Right renal pelvis (tissue), 4 donors: ENCODE measurements at regions not wholly inside any gene's neighbourhood (a gene's known extent, or its start where the extent isn't known, plus 50 kb on each side); places are given as distances from the start of the nearest gene placed in this dataset.
"Not testable (repeated sequence)": the region's sequence is repeated elsewhere in the genome, so short reads cannot be mapped to it uniquely, and the experiment has no call there.

Source experiments
- DNase-seq, 4 donors: peaks; one replicate each; pipeline ENCODE4 v3.0.0-alpha.2; 2013; ENCODE audit warnings: low read depth in 4 of 4, low spot score in 3 of 4, missing footprints in 1 of 4

DNA sequence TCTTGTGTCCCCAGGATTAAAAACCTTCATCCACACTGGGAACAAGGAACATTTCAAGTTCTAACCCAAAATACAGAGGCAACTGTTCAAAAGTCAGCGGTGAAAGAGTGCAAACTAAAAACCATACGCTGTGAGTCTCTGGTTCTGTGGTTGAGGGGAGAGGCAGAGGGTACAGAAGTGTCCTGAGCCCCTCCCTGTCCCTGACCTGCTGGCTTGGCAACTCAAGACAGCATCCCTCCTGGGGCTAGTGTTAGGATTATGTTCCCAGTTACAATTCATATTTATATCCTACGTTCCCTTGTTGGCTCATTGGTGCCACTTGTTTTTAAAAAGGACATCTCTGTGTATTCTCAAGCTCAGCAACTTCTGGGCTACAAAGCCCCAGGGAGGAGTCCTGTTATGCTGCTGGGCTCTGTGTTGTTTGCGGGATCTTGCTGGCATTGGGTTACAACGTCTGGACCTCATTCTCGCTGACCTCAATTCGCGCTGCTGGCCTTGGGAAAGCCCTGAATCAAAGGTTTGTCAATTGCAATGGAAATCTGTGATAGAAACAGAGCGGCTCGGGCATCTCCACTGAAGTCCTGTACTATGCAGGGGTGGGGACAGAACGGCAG, 420.8 kb downstream of the FUT8 start:
- DNase-seq, result no peak

DNA sequence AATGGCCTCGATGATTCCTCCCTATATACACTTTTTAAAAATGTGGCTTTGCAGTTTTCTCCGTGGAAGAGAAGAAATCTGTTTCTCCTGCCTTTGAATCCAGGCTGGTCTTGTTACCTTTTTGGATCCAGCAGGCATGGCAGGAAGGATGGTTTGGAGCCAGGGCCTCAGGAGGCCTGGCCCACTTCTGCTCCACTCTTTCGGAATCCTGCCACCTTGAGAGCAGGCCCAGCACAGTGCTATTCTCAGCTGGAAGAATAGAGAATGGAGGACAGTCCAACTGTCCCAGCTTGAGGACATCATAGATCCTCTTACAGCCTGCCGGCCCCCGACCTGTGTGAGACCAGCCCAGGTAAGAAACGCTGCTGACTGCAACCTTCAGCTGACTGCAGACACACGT, 421.5 kb downstream of the FUT8 start:
- no peak for DNase-seq

DNA sequence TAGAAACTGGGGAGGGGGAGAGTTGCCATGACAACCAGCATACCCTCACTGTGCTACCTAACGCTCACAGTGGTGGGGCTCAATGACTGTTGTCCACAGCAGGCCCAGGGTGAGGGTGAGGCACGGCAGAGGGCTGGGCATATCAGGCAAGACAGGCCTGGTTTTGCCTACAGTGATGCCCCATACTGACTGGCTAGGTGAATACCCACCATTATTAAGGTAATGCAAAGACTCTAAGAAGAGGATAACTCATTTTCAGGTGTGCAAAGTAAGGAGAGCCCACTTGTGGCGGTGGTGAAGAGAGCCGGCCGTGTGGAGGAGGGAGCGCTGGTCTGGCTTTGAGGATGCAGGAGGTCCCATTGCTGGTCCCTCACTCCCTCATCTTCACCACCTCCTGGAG, 422.3 kb downstream of the FUT8 start:
- DNase-seq, result no peak

DNA sequence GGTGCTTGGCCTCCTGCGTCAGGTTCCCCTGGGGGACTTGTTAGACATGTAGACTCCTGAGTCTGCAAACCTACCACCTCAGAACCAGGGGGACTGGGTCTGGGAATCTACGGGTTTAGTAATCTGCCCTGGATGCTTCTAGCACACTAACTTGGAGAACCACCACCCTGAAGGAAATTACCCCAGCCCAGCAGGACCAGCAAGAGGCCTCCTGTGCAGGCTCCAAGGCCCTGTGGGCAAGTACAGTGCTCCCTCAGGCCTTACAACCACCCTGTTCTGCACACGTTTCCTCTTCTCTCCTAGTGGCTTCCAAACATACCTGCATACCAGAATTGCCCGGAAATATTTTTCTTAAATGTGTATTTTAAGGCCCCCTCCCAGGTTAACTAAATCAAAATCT, 423.0 kb downstream of the FUT8 start:
- DNase-seq, result no peak

DNA sequence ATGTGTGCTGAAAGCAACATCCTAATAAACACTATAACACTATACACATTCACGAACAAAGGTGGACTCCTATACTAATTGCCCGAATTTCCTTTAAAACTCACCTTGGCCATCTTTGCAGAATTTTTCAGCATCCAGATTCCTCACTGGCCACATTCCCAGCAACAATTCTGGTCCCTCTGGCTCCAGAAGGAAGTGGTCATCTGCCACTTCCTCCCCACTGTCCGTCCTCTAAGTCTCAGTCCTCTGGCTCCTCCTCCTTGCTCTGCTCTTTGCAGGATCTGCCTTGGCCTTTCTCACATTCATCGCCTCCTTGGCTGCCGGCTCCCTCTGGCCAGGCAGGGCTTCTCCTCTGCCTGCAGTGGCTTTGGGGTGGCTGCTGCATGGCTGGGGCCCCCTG, 426.0 kb downstream of the FUT8 start:
- DNase-seq, result no peak

DNA sequence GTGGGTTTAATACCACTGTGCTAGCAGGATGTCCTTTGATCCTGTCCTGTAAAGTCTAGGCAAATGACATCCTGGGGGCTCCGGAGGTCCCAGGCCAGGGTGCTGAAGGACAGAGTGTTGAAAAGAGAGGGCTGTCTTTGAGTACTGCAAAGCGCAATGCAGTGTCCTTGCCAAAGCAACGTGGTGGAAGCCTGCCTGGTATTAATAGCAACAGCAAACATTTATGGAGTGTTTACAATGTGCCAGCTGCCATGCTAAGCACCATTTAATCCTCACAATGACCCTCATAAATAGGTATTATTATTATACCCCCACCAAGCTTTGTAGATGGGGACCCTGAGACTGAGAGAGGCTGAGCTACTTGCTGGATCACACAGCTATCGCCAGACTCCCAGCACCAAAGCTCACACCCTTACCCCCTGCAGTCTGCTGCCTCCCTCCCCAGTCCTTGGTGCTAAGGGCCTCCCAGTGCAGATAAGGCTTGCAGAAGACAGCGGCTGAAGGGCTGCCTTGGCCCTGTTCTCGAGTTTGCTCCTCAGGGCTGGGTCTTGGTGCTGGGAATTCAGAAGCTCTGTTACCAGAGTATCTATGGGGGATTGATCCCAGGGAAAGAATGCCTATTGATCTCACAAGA, 427.7 kb downstream of the FUT8 start:
- DNase-seq, result no peak

DNA sequence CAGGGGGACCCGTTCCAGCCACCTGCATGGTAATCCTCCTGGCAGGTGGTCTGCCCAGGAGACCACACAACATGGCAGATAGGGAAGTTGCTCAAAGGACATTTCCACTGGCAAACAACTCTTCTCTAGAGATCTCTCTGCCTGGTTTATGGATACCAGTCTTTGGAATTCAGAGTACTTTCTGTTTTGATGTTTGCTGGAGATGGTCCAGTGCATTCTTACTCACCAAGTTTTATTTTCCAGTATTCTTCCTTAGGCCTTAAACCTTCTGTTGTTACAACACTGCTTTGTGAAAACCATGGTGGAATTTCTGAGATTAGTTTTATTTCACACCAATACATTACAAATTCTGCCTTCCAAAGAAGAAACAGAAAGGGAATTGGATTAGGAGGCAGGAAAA, 428.3 kb downstream of the FUT8 start:
- no peak for DNase-seq

DNA sequence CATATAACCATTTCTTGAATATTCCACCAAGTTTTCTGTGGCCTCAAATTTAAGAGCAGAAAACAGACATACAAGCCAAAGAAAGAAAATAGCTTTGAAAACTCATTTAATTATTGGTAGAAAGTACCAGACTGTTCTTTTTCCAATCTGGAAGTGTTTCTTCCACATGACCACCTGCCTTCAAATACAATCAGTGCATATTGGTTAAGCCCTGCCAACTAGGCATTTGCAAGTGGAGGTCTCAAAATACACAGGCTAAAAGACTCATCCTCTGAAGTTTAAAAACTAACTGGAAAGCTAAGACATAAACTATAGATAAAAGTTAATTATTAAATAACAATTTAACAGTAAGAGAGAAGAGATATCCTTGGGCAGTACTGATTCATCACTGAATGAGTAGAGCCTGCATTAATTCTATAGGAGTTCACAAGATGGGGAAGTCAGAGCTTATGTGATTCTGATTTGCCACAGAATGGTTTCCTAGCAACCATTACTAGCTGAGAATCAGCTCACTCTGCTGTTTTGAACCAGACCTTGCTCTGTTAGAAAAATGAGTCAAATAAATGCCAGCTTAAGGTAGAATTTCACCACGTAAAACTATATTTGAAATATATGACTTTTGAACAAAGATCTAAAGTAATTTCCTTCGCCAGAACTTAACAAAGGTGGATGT, 433.8 kb downstream of the FUT8 start:
- DNase-seq, result no peak

DNA sequence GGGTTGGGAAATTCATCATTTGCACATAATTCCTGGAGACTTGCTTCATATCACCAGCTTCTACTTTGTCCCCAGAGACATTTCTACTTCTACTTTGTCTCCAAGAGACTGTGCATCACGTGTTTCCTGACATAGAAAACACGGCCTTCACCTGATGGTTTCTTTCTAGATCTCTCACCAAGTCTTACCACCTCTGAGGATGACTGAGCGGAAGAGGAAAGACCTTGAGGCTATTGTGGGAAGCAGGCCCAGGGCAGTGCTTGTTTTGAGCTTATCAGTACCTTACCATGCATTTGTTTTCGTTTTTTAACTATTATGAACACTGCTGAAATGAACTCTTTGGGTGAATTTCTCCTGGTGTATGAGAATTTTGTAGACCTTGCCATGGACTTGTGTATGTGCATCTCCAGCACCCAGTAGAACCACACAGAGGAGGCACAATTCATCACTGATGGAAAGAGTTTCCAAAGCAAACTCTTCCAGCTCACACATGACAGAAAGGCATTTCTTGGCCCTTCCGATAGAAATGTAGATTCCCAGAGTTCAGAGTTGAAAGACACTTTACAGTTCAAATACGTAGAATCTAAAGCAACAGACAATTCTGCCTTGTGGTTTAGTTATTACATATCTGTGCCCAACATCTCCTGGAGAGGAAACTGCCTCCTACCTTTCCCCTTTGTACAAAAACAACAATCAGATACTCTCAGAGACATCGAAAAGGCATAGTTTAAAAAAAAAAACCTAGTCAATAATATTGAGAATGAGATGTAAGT, 434.7 kb downstream of the FUT8 start:
- no peak for DNase-seq

DNA sequence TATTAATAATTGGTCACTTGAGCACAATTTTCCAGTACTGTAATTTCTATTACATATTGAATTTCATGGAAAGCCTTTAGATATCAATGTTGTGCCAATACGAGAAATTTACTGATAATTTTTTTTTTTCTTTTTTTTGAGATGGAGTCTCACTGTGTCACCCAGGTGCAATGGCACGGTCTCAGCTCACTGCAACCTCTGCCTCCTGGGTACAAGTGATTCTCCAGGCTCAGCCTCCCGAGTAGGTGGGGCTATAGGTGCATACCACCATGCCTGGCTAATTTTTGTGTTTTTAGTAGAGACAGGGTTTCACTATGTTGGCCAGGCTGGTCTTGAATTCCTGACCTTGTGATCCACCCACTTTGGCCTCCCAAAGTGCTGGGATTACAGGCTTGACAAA, 435.4 kb downstream of the FUT8 start:
- DNase-seq, result not testable (repeated sequence)

DNA sequence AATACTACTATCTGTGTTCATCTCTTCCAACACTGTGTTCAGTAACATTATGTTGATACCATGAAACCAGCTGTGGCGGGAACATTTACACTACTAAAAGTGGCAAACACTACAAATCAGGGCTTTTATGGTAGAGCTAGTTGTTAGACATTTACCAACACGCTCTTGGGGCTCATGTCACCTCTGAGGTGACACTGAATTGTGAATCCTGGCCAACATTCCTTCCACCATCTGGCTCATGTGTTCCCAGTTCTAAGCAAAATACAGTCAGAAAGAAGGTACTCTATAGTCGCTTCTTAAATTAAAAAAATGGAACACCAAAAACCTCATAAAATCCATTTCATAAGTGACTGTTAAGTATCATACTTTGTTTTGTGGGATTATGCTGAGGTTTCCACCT, 436.6 kb downstream of the FUT8 start:
- no peak for DNase-seq

DNA sequence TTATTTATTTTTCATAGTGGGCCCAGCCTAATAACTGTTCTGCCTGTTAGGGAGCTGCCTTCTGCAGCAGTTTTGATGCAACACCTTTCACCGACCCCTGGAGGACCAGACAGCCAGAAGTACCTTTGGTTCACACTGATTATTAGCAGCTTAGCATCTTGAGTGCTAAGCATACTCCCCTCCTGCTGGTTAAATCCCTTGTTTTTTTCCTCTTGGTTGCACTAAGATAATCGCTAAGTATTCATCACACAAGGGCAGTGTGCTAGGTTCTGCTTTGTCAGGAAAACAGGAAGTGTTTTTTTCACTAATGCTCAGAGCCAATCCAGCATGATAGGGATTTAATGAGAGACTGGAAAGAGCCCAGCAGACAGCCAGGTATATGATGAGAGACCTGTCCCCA, 437.0 kb downstream of the FUT8 start:
- DNase-seq, result no peak

DNA sequence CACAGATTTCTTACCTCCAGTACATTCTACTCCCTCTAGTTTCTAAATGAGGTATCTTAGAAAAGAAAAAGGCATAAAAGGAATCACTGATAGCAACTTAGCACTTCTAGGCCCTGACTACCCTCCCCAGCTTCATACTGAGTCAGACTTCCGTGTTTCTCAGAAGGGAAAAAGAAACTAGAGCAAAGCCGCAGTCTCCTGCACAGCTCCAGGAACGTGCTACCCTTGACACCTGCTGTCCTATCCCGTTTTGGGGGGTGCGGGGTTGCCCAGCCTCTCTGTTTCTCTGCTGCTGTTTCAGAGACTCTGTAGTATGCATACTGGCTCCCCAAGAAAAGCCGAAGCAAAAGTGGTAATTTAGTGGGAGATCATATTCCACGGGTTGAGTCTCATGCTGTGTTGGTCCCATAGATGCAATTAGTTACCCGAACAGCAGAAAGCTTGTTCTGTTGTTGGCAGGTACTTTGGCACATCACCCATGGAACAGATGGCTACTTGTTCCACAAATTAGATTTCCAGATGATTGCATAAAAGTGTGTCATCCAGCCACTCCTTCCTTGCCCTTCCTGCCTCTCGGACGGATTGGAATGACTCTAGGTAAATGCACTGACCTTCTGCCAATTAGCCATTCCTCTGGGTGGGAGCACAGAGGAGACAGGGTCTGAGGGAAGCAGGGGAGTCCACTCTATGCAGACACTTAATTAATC, 438.1 kb downstream of the FUT8 start:
- no peak for DNase-seq

DNA sequence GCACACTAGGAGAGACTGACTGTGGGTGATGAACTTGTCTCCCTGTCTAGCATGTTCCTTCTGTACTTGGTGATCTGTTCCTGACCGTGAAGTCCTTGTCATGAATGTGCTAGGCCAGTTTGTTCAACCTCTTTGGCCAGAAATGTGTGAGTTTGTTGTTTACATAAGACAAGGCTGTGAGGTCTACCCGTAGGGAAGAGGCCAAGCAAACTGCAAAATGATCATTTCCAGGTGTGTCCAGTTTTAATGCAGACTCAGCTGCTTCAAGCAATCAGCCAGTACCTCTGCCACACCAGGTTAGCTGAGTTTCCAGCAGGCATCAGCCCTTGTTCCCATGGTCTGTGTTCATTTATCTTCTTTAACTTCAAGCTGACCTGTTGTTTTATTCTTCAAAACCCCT, 440.2 kb downstream of the FUT8 start:
- no peak for DNase-seq

DNA sequence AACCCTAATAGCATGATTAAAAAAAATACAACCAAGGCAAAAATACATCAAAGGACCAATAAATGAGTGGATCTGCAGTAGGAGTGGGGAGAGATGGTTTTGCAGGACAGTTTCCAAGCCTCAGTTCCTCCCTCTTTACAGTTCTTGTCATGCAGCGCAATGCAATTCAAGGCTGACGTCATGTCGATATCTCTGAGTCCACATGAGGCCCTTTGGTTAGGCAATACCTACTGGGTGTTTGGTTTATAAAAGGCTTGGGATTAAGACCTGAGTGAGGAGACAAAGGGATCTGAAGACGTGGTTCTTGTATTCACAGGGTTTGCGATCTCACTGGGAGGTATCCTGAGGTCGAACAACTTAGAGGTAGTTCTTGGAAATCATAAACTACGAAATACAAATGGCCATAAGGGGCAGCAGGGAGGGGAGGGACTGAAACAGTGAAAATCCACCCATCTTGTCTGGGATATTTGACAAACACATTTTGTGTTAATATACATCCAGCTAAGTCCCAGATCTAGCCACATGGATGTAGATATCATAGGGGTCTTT, 441.0 kb downstream of the FUT8 start:
- no peak for DNase-seq

DNA sequence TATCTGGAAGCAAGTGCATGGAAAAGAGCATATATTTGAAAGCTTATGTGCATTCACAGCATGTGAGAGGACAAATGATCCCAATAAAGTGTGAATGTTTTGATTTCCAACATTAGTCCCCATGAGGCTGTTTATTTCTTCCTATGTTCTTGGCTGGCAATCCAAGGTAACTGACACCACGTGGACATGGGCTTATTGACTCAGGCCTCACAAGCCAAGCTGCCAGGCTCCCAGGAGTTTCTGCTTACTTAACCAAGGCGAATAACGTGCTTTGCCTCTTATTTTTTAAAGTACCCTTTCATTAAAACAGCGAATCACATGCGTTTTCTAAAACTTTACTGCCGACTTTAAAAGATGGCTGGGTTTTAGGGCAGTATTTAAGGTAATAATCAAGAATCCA, 441.7 kb downstream of the FUT8 start:
- DNase-seq, result no peak

DNA sequence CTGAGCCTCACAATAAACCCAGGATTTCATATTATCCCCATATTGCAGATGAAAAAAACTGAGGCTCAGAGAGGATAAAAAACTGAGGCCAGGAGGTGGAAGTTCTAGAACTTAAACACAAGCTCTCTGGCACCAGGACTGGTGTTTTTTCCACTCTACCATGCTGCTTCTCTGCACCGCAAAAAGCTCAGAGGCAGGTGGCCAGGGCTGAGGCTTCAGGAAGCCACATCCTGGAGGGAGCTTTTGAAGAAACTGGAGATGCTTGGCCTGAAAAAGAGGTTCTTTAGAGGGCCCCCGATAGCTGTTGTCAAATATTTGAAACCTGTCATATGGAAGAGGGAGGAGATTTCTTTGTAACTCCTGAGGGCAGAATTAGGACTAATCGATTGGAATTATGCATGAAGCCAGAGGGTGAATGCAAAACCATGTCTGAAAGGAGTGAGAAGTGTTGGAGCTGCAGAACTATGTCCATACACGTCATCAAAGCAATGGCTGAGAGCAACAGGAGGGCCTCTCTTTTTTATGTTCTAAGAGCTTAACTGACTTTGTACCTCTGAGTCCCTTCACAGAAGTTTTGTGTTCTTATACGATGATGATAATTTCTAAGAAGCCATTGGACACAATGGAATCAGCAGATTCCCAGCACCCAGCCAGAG, 448.6 kb downstream of the FUT8 start:
- DNase-seq, result no peak

DNA sequence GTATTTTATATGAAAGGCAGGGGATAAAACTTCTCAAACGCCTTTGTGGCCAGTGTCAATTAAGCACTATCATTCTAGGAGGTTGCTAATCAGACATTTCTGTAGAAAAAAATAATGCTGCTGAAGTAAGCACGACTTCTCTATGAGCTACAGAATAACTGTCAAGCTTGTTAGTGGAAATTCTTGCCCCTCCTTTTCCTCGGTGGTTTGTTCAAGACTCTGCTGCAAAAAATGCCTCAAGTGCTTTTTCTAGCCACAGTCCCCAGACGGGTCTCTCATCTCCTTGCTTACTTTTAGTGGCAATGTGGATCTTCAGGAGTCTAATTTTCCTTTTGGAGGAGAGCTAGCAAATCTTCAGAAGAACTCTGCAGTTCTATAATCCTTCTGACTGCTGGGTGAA, 452.0 kb downstream of the FUT8 start:
- no peak for DNase-seq

DNA sequence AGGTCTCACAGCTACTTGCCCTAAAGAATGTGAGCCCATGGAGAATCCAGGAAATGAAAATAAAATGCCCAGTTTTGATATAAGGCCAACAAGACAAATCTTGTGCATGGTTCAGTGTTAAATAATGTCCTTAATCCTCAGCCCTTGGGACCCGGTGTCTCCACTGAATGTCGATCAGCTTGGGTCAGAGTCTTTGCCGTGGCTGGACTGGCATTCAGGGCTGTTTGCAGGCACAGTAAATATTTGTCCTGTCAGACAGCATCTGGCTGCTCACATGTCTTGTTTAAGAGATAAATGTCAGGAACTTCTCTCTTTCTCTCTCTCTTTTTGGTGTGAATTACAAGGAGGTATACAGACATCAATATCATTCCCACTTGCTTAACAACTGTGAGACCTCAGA, 452.5 kb downstream of the FUT8 start:
- no peak for DNase-seq

DNA sequence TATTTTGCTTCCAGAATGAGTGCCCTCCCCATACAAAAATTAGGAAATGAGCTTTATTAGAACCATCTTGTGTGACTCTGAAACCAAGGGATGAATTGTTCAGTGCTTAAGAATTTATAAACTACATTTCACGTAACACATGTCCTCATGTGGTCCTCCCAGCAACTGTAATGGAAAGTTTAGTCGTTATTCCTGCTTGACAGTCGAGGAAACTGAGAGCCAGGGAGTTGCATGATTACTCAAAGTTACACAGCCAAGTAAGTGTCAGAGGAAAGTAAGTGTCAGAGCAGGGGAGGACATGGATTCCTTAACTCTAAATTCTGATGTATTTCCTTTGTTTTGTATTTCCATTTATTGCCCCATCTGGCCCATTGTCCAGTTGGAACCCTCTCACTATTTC, 453.9 kb downstream of the FUT8 start:
- DNase-seq, result no peak
